Mucosa of gallbladder (tissue), 1 donor: ENCODE measurements at regions not wholly inside any gene's neighbourhood (a gene's known extent, or its start where the extent isn't known, plus 50 kb on each side); places are given as distances from the start of the nearest gene placed in this dataset.
"Not testable (repeated sequence)": the region's sequence is repeated elsewhere in the genome, so short reads cannot be mapped to it uniquely, and the experiment has no call there.

Experiments
- DNase-seq: peaks from one replicate; pipeline ENCODE4 v3.0.0-alpha.2; 2020; ENCODE audit warnings: low spot score
- donor health status: DM: no; HTN: no; CAD: no.

DNA sequence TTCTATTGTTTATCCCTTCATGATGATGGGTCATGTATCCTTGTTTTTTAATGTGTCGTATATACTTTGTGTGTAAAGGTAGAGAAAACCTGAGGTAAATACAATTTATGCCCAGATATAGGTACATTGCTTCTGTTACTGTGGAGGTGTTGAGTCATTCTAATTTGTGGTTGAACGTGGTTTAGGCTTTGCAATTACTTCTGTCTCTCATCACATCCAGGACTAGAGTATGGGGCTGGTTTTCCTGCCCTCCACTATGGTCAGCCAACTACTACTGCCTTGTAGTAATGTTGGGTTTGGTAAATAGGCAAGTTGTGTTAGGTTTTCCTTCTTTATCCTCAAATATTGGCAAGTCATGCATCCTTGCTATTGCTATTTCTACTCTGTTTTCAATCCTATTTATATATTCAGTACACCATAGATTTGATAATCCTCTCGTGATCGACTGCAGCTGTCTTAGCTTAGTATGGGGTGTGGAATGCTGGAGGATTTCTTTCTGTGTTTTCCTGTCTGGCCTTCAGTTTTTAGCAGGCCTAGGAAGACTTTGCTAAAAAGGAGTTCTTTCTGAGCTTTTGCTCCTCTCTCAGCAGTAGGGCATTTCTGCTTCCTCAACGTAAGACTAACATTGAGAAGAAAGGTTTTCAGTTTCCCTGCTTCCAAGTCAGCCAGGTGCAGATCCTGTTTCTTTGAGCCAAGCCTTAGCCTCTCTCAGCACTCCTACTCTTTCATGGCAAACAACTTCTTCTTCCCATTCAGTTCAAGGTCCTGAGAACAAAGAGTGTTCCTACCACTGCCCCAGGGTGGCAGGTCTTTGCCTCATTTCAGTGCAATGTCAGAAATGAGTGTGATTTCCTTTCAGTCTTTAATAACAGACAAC, 844.4 kb upstream of the CDH18 start:
- no peak for DNase-seq

GRCh38 chr5:20825951-20826350, 838.0 kb upstream of the CDH18 start:
- not testable (repeated sequence) for DNase-seq

GRCh38 chr5:20797216-20797615, 809.2 kb upstream of the CDH18 start:
- DNase-seq, result not testable (repeated sequence)

GRCh38 chr5:20784755-20785154, 796.8 kb upstream of the CDH18 start:
- DNase-seq, result not testable (repeated sequence)

- DNase-seq, result not testable (repeated sequence)
Measured at GRCh38 chr5:20783484-20783883, 795.5 kb upstream of the CDH18 start.

DNA sequence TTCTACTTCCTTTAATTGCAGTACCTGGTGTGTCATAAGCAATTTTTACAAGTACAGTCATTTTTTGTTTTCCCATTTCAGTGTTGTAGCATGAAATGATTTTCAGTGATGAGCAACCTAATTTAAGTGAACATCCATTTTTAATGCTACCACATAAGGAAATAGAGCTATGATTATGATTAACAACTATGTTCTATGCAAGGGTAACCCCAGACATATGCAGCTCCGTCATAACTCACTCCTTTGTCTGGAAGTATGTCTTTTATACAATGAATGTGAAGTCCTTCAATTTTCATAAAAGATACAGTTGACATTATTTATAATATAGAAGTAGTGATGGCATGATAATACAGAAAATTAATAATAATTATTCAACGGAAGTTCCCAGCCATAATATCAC, 783.3 kb upstream of the CDH18 start:
- not testable (repeated sequence) for DNase-seq

DNA sequence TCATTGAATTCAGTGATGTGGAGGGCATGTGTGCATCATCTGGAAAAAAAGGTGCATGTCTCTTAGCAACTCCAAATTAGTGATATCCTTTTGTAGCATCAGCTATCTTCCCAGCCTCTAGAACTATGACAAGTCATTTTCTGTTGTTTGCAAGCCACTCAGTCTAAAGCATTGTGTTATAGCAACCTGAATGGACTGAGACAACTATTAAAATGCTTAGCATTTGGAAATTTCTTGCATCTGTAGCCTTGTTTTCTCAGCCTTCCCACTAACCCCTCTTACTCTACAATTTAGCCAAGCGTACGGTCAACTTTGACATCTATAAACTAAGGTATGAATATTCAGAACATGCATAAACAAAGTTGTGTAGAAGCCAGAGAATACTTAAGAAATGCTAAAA, 777.1 kb upstream of the CDH18 start:
- DNase-seq, result not testable (repeated sequence)

- not testable (repeated sequence) for DNase-seq
Measured at GRCh38 chr5:20759459-20759858, 771.5 kb upstream of the CDH18 start.

DNA sequence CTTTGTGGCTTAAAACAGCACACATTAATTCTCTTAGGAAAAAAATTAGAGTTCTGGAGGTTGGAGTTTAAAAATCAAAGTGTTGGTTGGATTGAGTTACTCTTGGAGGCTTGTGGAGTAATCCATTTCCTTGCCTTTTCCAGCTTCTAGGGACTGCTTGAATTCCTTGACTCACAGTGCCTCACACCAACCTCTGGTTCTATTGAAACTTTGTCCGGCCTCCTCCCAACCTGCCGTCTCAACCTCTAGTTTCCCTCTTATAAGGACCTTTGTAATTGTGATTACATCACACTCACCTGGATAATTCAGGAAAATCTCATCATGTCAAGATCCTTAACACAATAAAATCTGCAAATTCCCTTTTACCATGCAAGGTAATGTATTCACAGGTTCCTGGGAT, 764.2 kb upstream of the CDH18 start:
- DNase-seq, result not testable (repeated sequence)

DNA sequence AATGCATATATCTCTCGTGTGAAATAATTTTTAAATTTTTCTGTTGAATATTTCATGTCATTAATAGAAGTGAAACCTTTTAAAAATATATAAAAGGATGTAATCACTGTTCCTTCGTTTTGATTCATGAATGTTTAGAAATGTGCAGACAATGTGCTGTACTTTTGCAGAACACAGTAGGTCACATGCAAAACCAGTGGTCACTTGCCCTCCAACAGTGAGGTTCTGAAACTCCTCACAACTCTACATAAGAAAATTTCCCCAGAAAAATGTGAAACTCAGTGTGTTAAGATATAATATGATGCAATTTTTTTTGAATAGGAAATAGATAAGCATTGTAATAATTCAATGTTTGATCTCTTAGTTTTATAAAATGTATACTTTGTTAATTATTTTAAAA, 747.7 kb upstream of the CDH18 start:
- not testable (repeated sequence) for DNase-seq

DNA sequence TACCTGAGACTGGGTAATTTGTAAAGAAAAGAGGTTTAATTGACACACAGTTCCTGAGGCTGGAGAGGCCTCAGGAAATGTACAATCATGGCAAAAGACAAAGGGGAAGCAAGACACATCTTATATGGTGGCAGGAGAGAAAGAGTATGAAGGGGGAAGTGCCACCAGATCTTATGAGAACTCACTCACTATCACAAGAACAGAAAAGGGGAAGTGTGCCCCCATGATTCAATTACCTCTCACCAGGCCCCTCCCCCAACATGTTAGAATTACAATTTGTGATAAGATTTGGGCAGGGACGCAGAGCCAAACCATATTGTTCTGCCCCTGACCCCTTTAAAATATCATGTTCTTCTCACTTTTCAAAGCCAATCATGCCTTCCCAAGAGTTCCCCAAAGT, 744.2 kb upstream of the CDH18 start:
- not testable (repeated sequence) for DNase-seq

GRCh38 chr5:20721286-20721685, 733.3 kb upstream of the CDH18 start:
- DNase-seq, result not testable (repeated sequence)

DNA sequence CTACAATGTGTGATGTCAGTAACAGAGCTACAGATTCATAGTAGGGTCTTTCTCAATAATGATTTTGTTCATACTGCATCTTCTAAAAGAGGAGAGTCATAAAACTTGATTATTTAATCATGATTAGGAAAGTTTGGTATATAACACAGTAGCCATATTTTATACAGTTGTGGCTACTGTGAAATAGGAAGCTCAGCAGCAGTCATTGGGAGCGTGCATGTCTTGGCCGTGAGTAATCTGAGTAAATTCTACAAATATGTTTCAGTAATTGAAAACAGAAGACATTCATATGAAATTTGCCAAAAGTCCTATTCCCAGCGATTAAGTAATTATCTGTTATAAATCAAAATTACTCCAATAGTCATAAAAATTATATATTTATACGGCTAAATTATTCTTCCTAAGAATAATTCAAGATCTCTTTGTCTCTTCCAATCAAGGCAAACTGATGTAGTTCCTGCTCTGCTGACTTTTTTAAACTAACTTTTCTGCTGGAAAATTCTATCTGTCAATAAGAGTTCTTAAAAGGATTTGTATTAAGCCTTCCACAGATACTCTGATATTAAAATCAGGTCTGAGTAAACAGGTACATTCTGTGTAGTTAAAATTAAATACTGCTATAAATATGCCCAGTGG, 723.6 kb upstream of the CDH18 start:
- not testable (repeated sequence) for DNase-seq

GRCh38 chr5:20707634-20708033, 719.6 kb upstream of the CDH18 start:
- DNase-seq, result not testable (repeated sequence)

DNA sequence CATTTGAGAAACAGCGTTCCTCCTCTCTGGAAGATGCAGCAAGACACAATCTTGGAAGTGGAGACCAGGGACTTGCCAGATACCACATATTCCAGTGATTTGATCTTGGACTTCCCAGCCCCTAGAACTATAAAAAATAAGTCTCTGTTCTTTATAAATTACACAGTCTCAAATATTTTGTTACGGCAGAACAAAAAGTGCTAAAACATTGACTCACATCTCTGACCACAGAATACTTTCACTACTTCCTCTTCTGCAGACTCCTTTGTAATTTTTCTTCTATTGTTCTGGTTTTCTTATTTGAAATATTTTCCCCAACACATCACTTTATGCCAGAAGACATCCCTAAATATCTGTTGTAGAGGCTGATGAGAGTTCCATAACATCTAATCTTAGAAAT, 706.1 kb upstream of the CDH18 start:
- DNase-seq, result no peak

DNA sequence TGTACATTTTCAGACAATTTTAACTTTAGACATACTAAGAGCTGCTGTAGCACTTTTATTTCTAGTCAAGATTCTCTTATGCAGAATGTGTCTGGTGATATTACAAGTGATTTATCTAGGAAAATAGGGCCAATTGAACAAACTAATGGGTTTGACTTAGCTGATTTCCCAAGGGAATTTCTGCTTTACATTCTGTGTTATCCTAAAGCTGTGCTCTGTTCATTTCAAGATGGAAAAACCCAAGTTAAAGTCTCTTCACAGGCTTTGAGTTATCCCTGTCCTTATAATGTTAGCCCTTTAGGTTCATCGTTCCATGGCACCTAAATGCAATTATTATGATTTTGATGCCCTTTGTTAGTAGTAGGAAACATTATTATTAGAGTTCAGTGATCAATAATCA, 704.9 kb upstream of the CDH18 start:
- no peak for DNase-seq

DNA sequence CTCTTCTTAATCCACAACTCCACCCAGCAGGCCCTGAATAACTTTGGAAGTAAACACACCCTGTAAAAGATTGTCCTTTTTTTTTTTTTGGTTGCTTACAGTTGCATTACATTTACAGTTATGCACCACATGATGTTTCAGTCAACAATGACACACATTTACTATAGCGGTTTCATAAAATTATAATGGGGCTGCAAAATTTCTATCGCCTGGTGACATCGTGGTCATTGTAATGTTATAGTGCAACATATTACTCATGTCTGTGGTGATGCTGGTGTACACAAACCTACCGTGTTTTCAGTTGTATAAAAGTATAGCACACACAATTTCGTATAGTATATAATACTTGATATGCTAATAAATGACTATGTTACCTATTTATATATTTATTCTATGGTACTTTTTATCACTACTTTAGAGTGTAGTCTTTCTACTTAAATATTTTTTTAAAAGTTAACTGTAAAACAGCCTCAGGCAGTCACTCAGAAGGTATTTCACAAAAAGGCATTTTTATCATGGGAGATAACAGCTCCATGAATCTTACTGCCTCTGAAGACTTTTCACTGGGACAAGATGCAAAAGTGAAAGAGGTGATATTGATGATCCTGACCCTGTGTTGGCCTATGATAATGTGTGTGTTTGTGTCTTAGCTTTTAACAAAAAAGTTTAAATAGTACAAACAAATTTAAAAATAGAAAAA, 695.4 kb upstream of the CDH18 start:
- DNase-seq, result no peak

- no peak for DNase-seq
Measured at GRCh38 chr5:20680718-20681302, 692.8 kb upstream of the CDH18 start.

DNA sequence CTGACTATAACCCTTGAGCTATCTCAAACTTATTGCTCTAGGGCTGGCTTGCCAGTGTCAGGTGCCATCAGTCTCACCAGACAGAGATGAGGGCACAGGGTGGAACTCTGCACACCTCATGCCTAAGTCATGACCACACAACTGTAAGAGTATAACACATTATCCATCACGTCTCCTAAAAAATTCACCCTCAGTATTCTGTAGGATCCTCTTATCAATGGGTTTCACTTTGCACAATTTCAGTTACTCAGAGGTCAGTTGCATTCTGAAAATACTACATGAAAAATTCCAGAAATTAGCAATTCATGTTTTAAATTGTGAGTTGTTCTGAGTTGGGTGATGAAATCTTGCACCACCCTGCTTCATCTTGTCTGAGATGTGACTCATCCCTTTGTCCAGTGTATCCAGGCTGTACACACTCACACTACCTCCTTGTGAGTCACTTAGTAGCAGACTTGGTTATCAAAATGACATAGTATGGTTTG, 690.9 kb upstream of the CDH18 start:
- no peak for DNase-seq

DNA sequence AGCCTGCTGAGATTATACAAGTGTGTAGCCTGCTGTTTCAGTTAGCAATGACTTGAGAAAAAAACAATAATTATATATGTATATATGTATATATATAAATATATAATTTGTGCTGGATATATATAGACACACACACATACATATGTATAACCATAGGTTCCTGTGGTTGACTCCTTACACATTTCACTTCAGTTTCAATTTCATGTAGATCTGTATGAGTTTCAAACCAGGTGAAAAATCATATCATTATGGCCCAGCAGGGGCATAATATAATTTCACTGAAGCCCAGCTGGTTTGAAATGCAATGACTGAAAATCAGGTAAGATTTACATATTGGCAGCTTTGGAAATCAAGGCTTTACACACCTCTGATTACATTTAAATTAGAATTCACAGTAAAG, 690.4 kb upstream of the CDH18 start:
- no peak for DNase-seq

DNA sequence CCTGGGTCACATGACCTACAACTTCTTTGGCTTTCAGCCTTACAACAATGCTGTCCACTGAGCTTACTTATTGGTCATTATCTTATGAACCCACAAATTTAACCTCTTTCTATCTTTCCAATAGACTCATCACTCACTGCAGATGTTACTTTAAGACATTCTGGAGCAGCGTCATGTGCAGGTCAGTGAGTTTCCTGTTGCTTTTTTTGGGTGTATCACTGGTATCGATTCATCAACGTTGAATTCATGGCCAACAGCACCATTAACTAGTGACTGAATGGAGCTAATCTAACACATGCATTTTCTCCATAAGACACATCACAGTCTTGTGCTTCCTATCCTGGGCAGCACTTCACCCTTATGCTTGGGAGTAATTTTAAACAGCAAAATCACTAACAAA, 672.6 kb upstream of the CDH18 start:
- DNase-seq, result no peak

GRCh38 chr5:20656262-20656661, 668.3 kb upstream of the CDH18 start:
- DNase-seq, result no peak
